ENCODE measurements at regions not wholly inside any gene's neighbourhood (a gene's known extent, or its start where the extent isn't known, plus 50 kb on each side); places are given as distances from the start of the nearest gene placed in this dataset.

GRCh38 chr12:24463375-24463774 lies 485.5 kb downstream of the BCAT1 start:
- DNase-seq (ENCODE audit: low spot score, unreplicated experiment): no peak
- H3K4me1 Mint-ChIP-seq (ENCODE audit: low read depth): no peaks in the 10 kb centered on the region
- no peak for TF ChIP-seq CTCF (IDR thresholded peaks at IDR 0.05; ENCODE audit: unreplicated experiment)
- H3K27ac Mint-ChIP-seq: no peak overlapping the region
- no peaks in the 10 kb centered on the region for H3K36me3 Mint-ChIP-seq (ENCODE audit: insufficient read depth)
- no peak overlapping the region for H3K4me3 Mint-ChIP-seq (ENCODE audit: low read depth)
- no peaks in the 10 kb centered on the region for H3K27me3 Mint-ChIP-seq
- no peaks in the 10 kb centered on the region for H3K9me3 Mint-ChIP-seq (ENCODE audit: low read depth)

- H3K4me3 Mint-ChIP-seq (ENCODE audit: low read depth): no peak overlapping the region
- H3K27me3 Mint-ChIP-seq: no peaks in the 10 kb centered on the region
- no peaks in the 10 kb centered on the region for H3K4me1 Mint-ChIP-seq (ENCODE audit: low read depth)
- no peak overlapping the region for H3K27ac Mint-ChIP-seq
- no peaks in the 10 kb centered on the region for H3K36me3 Mint-ChIP-seq (ENCODE audit: insufficient read depth)
- DNase-seq (ENCODE audit: low spot score, unreplicated experiment): no peak
- no peaks in the 10 kb centered on the region for H3K9me3 Mint-ChIP-seq (ENCODE audit: low read depth)
- TF ChIP-seq CTCF (IDR thresholded peaks at IDR 0.05; ENCODE audit: unreplicated experiment): no peak
Measured at GRCh38 chr12:24462946-24463345, 486.0 kb downstream of the BCAT1 start.

- H3K27me3 Mint-ChIP-seq: no peaks in the 10 kb centered on the region
- TF ChIP-seq CTCF (IDR thresholded peaks at IDR 0.05; ENCODE audit: unreplicated experiment): no peak
- H3K4me3 Mint-ChIP-seq (ENCODE audit: low read depth): no peak overlapping the region
- H3K9me3 Mint-ChIP-seq (ENCODE audit: low read depth): no peaks in the 10 kb centered on the region
- H3K36me3 Mint-ChIP-seq (ENCODE audit: insufficient read depth): no peaks in the 10 kb centered on the region
- DNase-seq (ENCODE audit: low spot score, unreplicated experiment): no peak
- H3K4me1 Mint-ChIP-seq (ENCODE audit: low read depth): no peaks in the 10 kb centered on the region
- no peak overlapping the region for H3K27ac Mint-ChIP-seq
Measured at GRCh38 chr12:24460506-24460905, 488.4 kb downstream of the BCAT1 start.

- Mint-ChIP-seq H3K27me3 (no peaks in the 10 kb centered on the region), H3K4me1 (ENCODE audit: low read depth) (no peaks in the 10 kb centered on the region), H3K9me3 (ENCODE audit: low read depth) (no peaks in the 10 kb centered on the region), H3K36me3 (ENCODE audit: insufficient read depth) (no peaks in the 10 kb centered on the region), H3K4me3 (ENCODE audit: low read depth) (no peak overlapping the region), H3K27ac (no peak overlapping the region)
- no peak for TF ChIP-seq CTCF (IDR thresholded peaks at IDR 0.05; ENCODE audit: unreplicated experiment)
- DNase-seq (ENCODE audit: low spot score, unreplicated experiment): no peak
Measured at GRCh38 chr12:24460099-24460498, 488.8 kb downstream of the BCAT1 start.

- Mint-ChIP-seq H3K27ac (no peak overlapping the region), H3K36me3 (ENCODE audit: insufficient read depth) (no peaks in the 10 kb centered on the region), H3K27me3 (no peaks in the 10 kb centered on the region), H3K9me3 (ENCODE audit: low read depth) (peaks cover 3% of the 10 kb centered on the region), H3K4me3 (ENCODE audit: low read depth) (no peak overlapping the region), H3K4me1 (ENCODE audit: low read depth) (no peaks in the 10 kb centered on the region)
- TF ChIP-seq CTCF (IDR thresholded peaks at IDR 0.05; ENCODE audit: unreplicated experiment): no peak
- DNase-seq (ENCODE audit: low spot score, unreplicated experiment): no peak
Measured at GRCh38 chr12:24455811-24456210, 493.1 kb downstream of the BCAT1 start.
